GM19463 (cell line): ENCODE measurements at regions not wholly inside any gene's neighbourhood (a gene's known extent, or its start where the extent isn't known, plus 50 kb on each side); places are given as distances from the start of the nearest gene placed in this dataset.

Experiments used
- ATAC-seq: cut with Tn5 transposase; IDR thresholded peaks from one replicate; pipeline ENCODE4 v1.9.1; 2021; ENCODE audit warnings: mild to moderate bottlenecking, moderate library complexity; ENCODE audit not compliant: unreplicated experiment

- ATAC-seq, result no peak
Observed at GRCh38 chr13:62611343-62611742, 1195.7 kb upstream of the PCDH20 start.

GRCh38 chr13:62598708-62599107 lies 1183.1 kb upstream of the PCDH20 start:
- no peak for ATAC-seq

GRCh38 chr13:62595976-62596375 lies 1180.3 kb upstream of the PCDH20 start:
- no peak for ATAC-seq

- no peak for ATAC-seq
Observed at GRCh38 chr13:62593804-62594203, 1178.2 kb upstream of the PCDH20 start.

GRCh38 chr13:62583466-62583865 lies 1167.8 kb upstream of the PCDH20 start:
- no peak for ATAC-seq

GRCh38 chr13:62578402-62578801 lies 1162.8 kb upstream of the PCDH20 start:
- ATAC-seq, result no peak

GRCh38 chr13:62564770-62565169 lies 1149.1 kb upstream of the PCDH20 start:
- no peak for ATAC-seq

GRCh38 chr13:62563251-62563650 lies 1147.6 kb upstream of the PCDH20 start:
- ATAC-seq, result no peak

GRCh38 chr13:62556978-62557377 lies 1141.3 kb upstream of the PCDH20 start:
- no peak for ATAC-seq

- no peak for ATAC-seq
Observed at GRCh38 chr13:62551588-62551987, 1135.9 kb upstream of the PCDH20 start.

GRCh38 chr13:62544928-62545327 lies 1129.3 kb upstream of the PCDH20 start:
- ATAC-seq, result no peak

- no peak for ATAC-seq
Observed at GRCh38 chr13:62537593-62537992, 1121.9 kb upstream of the PCDH20 start.

GRCh38 chr13:62525652-62526051 lies 1110.0 kb upstream of the PCDH20 start:
- ATAC-seq, result no peak

- peak; percentile 44 for ATAC-seq
Observed at GRCh38 chr13:62524498-62524897, 1108.8 kb upstream of the PCDH20 start.

- ATAC-seq, result peak; percentile 79
Observed at GRCh38 chr13:62524061-62524460, 1108.4 kb upstream of the PCDH20 start.

- ATAC-seq, result peak; percentile 81
Observed at GRCh38 chr13:62512194-62513141, 1096.8 kb upstream of the PCDH20 start.

GRCh38 chr13:62510906-62511655 lies 1095.4 kb upstream of the PCDH20 start:
- ATAC-seq, result no peak

- no peak for ATAC-seq
Observed at GRCh38 chr13:62502588-62502987, 1086.9 kb upstream of the PCDH20 start.

- no peak for ATAC-seq
Observed at GRCh38 chr13:62489731-62490130, 1074.1 kb upstream of the PCDH20 start.

GRCh38 chr13:62483774-62484173 lies 1068.1 kb upstream of the PCDH20 start:
- ATAC-seq, result no peak

- ATAC-seq, result no peak
Observed at GRCh38 chr13:62482351-62482750, 1066.7 kb upstream of the PCDH20 start.

- no peak for ATAC-seq
Observed at GRCh38 chr13:62473944-62474237, 1058.2 kb upstream of the PCDH20 start.
